WTC11 (cell line): ENCODE measurements at regions not wholly inside any gene's neighbourhood (a gene's known extent, or its start where the extent isn't known, plus 50 kb on each side); places are given as distances from the start of the nearest gene placed in this dataset.

Source experiments
- ATAC-seq: fragments of 200-7000 bp; cut with Tn5 transposase; 2 replicates; pipeline ENCODE4 v1.10.0; 2021; ENCODE audit warnings: mild to moderate bottlenecking, moderate library complexity
- CTCF ChIA-PET: fragments of 300-600 bp; sonication (Branson Sonifier 250); formaldehyde crosslinking; loops from one replicate; lab custom pipeline; 2021; ENCODE audit warnings: antibody characterized with exemption; lab: Charles Lee
- POLR2A ChIA-PET: fragments of 350-600 bp; sonication (Branson Sonifier 250); formaldehyde crosslinking; loops from one replicate; lab custom pipeline; 2021; ENCODE audit warnings: antibody characterized with exemption; lab: Charles Lee
- DNase-seq: peaks from one replicate; pipeline ENCODE4 v3.0.0; 2021; ENCODE audit warnings: low spot score
- H3K27ac Mint-ChIP-seq: 2 replicates; pipeline ENCODE4 v1.8.0; 2021; ENCODE audit warnings: mixed read lengths
- H3K27me3 Mint-ChIP-seq: 2 replicates; pipeline ENCODE4 v1.8.0; 2021; ENCODE audit warnings: low read depth, mild to moderate bottlenecking, moderate library complexity, mixed read lengths
- H3K36me3 Mint-ChIP-seq: 2 replicates; pipeline ENCODE4 v1.8.0; 2021; ENCODE audit warnings: mixed read lengths
- H3K4me1 Mint-ChIP-seq: 2 replicates; pipeline ENCODE4 v1.8.0; 2022; ENCODE audit warnings: mixed read lengths
- H3K4me3 Mint-ChIP-seq: 2 replicates; pipeline ENCODE4 v1.8.0; 2021; ENCODE audit warnings: mild to moderate bottlenecking, moderate library complexity, mixed read lengths
- H3K9me3 Mint-ChIP-seq: 2 replicates; pipeline ENCODE4 v1.8.0; 2021; ENCODE audit warnings: mixed read lengths
- CREB1 ChIP-seq: sonication (generic); formaldehyde crosslinking; IDR thresholded peaks from 2 replicates; pipeline ENCODE4 v1.8.0; 2023; ENCODE audit warnings: mild to moderate bottlenecking, missing genetic modification reagents
- ELF4 ChIP-seq: sonication (generic); formaldehyde crosslinking; IDR thresholded peaks from 2 replicates; pipeline ENCODE4 v1.8.1; 2022; ENCODE audit warnings: low read depth, mild to moderate bottlenecking, moderate library complexity, missing genetic modification reagents
- ETV6 ChIP-seq: sonication (generic); formaldehyde crosslinking; IDR thresholded peaks from 2 replicates; pipeline ENCODE4 v1.8.1; 2022; ENCODE audit warnings: mild to moderate bottlenecking, missing genetic modification reagents
- FOXJ3 ChIP-seq: sonication (generic); formaldehyde crosslinking; IDR thresholded peaks from 2 replicates; pipeline ENCODE4 v1.9.0; 2021; ENCODE audit warnings: missing genetic modification reagents, mild to moderate bottlenecking, borderline replicate concordance
- NFE2L1 ChIP-seq: sonication (generic); formaldehyde crosslinking; IDR thresholded peaks from 2 replicates; pipeline ENCODE4 v1.8.1; 2023; ENCODE audit warnings: missing genetic modification reagents
- NR1H2 ChIP-seq: sonication (generic); formaldehyde crosslinking; IDR thresholded peaks from 2 replicates; pipeline ENCODE4 v1.9.0; 2021; ENCODE audit warnings: mild to moderate bottlenecking, moderate library complexity, missing genetic modification reagents
- TCF7 ChIP-seq: sonication (generic); formaldehyde crosslinking; IDR thresholded peaks from 2 replicates; pipeline ENCODE4 v1.8.0; 2022; ENCODE audit warnings: mild to moderate bottlenecking, low read depth, missing genetic modification reagents, moderate library complexity
- TEAD4 ChIP-seq: sonication (generic); formaldehyde crosslinking; IDR thresholded peaks from 2 replicates; pipeline ENCODE4 v1.8.0; 2022; ENCODE audit warnings: mild to moderate bottlenecking, missing genetic modification reagents
- TP53 ChIP-seq: sonication (generic); formaldehyde crosslinking; IDR thresholded peaks from 2 replicates; pipeline ENCODE4 v1.8.1; 2023; ENCODE audit warnings: mild to moderate bottlenecking, missing genetic modification reagents
- TF ChIP-seq, protein P1 (sequence below): sonication (generic); formaldehyde crosslinking; IDR thresholded peaks from 2 replicates; pipeline ENCODE4 v1.8.0; 2022; ENCODE audit warnings: mild to moderate bottlenecking, missing genetic modification reagents
- TF ChIP-seq, protein P2 (sequence below): fragments of 200-600 bp; IDR thresholded peaks from 2 replicates; pipeline ENCODE4 v1.8.0; 2022; ENCODE audit warnings: antibody characterized with exemption
- TF ChIP-seq, protein P3 (sequence below): sonication (generic); formaldehyde crosslinking; IDR thresholded peaks from 2 replicates; pipeline ENCODE4 v1.8.1; 2022; ENCODE audit warnings: mild to moderate bottlenecking, missing genetic modification reagents, moderate library complexity, borderline replicate concordance
- TF ChIP-seq, protein P4 (sequence below): sonication (generic); formaldehyde crosslinking; IDR thresholded peaks from 2 replicates; pipeline ENCODE4 v1.8.1; 2023; ENCODE audit warnings: mild to moderate bottlenecking, missing genetic modification reagents, moderate library complexity
- TF ChIP-seq, protein P5 (sequence below): sonication (generic); formaldehyde crosslinking; IDR thresholded peaks from 2 replicates; pipeline ENCODE4 v1.8.0; 2023; ENCODE audit warnings: missing genetic modification reagents
- TF ChIP-seq, protein P6 (sequence below): sonication (generic); formaldehyde crosslinking; IDR thresholded peaks from 2 replicates; pipeline ENCODE4 v1.8.0; 2022; ENCODE audit warnings: mild to moderate bottlenecking, missing genetic modification reagents
- TF ChIP-seq, protein P7 (sequence below): fragments of 250-450 bp; sonication (Bioruptor Pico); IDR thresholded peaks from 2 replicates; pipeline ENCODE4 v1.9.0; 2021; ENCODE audit warnings: mild to moderate bottlenecking
- TF ChIP-seq, protein P8 (sequence below): sonication (generic); formaldehyde crosslinking; IDR thresholded peaks from 2 replicates; pipeline ENCODE4 v1.8.0; 2022; ENCODE audit warnings: mild to moderate bottlenecking, missing genetic modification reagents
- TF ChIP-seq, protein P9 (sequence below): sonication (generic); formaldehyde crosslinking; conservative IDR thresholded peaks from 2 replicates; pipeline ENCODE4 v1.8.1; 2022; ENCODE audit warnings: mild to moderate bottlenecking, missing genetic modification reagents

DNA sequence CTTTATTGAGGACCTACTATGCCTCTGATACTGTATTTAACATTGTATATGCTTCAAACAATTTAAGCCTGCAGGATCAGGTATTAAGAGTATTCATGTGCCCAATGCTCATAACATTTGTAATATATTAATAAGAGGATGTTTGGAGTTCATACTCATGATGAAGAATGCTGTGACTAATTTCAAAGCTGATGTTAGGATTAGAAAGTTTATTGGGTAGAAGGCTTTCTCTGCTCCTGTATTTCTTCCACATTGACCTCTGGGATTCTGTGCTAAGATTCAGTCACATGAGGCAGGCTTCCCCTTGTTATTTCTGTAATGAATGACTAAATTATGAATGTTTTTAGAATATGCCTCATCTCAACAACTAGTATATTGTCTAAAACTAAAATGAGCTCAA lies 456.4 kb downstream of the NFIB start:
- DNase-seq (no peak), ATAC-seq (no peak)
- H3K4me1 Mint-ChIP-seq, result peaks cover 34% of the 10 kb centered on the region
- H3K9me3 Mint-ChIP-seq, result no peaks in the 10 kb centered on the region
- TF ChIP-seq, protein P1, sequence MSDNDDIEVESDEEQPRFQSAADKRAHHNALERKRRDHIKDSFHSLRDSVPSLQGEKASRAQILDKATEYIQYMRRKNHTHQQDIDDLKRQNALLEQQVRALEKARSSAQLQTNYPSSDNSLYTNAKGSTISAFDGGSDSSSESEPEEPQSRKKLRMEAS (CRISPR knock-in tag), result no peak
- no peak for TF ChIP-seq ELF4
- TF ChIP-seq, protein P2, sequence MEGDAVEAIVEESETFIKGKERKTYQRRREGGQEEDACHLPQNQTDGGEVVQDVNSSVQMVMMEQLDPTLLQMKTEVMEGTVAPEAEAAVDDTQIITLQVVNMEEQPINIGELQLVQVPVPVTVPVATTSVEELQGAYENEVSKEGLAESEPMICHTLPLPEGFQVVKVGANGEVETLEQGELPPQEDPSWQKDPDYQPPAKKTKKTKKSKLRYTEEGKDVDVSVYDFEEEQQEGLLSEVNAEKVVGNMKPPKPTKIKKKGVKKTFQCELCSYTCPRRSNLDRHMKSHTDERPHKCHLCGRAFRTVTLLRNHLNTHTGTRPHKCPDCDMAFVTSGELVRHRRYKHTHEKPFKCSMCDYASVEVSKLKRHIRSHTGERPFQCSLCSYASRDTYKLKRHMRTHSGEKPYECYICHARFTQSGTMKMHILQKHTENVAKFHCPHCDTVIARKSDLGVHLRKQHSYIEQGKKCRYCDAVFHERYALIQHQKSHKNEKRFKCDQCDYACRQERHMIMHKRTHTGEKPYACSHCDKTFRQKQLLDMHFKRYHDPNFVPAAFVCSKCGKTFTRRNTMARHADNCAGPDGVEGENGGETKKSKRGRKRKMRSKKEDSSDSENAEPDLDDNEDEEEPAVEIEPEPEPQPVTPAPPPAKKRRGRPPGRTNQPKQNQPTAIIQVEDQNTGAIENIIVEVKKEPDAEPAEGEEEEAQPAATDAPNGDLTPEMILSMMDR, result no peak
- no peak for TF ChIP-seq CREB1 (CRISPR knock-in tag)
- TF ChIP-seq NR1H2 (CRISPR knock-in tag), result no peak
- TF ChIP-seq NFE2L1 (CRISPR knock-in tag), result no peak
- TF ChIP-seq FOXJ3, result no peak
- TF ChIP-seq TEAD4, result no peak
- TF ChIP-seq, protein P3, sequence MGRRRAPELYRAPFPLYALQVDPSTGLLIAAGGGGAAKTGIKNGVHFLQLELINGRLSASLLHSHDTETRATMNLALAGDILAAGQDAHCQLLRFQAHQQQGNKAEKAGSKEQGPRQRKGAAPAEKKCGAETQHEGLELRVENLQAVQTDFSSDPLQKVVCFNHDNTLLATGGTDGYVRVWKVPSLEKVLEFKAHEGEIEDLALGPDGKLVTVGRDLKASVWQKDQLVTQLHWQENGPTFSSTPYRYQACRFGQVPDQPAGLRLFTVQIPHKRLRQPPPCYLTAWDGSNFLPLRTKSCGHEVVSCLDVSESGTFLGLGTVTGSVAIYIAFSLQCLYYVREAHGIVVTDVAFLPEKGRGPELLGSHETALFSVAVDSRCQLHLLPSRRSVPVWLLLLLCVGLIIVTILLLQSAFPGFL (CRISPR knock-in tag), result no peak
- no peak for TF ChIP-seq ETV6
- TF ChIP-seq, protein P4, sequence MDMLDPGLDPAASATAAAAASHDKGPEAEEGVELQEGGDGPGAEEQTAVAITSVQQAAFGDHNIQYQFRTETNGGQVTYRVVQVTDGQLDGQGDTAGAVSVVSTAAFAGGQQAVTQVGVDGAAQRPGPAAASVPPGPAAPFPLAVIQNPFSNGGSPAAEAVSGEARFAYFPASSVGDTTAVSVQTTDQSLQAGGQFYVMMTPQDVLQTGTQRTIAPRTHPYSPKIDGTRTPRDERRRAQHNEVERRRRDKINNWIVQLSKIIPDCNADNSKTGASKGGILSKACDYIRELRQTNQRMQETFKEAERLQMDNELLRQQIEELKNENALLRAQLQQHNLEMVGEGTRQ (CRISPR knock-in tag), result no peak
- TF ChIP-seq TCF7 (CRISPR knock-in tag), result no peak
- TF ChIP-seq, protein P5, sequence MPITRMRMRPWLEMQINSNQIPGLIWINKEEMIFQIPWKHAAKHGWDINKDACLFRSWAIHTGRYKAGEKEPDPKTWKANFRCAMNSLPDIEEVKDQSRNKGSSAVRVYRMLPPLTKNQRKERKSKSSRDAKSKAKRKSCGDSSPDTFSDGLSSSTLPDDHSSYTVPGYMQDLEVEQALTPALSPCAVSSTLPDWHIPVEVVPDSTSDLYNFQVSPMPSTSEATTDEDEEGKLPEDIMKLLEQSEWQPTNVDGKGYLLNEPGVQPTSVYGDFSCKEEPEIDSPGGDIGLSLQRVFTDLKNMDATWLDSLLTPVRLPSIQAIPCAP, result no peak
- TF ChIP-seq TP53, result no peak
- TF ChIP-seq, protein P6, sequence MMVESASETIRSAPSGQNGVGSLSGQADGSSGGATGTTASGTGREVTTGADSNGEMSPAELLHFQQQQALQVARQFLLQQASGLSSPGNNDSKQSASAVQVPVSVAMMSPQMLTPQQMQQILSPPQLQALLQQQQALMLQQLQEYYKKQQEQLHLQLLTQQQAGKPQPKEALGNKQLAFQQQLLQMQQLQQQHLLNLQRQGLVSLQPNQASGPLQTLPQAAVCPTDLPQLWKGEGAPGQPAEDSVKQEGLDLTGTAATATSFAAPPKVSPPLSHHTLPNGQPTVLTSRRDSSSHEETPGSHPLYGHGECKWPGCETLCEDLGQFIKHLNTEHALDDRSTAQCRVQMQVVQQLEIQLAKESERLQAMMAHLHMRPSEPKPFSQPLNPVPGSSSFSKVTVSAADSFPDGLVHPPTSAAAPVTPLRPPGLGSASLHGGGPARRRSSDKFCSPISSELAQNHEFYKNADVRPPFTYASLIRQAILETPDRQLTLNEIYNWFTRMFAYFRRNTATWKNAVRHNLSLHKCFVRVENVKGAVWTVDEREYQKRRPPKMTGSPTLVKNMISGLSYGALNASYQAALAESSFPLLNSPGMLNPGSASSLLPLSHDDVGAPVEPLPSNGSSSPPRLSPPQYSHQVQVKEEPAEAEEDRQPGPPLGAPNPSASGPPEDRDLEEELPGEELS (CRISPR knock-in tag), result no peak
- POLR2A ChIA-PET, result no interaction called here
- no peak overlapping the region for H3K4me3 Mint-ChIP-seq
- H3K27ac Mint-ChIP-seq, result no peak overlapping the region
- CTCF ChIA-PET, result no interaction called here
- no peaks in the 10 kb centered on the region for H3K36me3 Mint-ChIP-seq
- H3K27me3 Mint-ChIP-seq, result no peaks in the 10 kb centered on the region

DNA sequence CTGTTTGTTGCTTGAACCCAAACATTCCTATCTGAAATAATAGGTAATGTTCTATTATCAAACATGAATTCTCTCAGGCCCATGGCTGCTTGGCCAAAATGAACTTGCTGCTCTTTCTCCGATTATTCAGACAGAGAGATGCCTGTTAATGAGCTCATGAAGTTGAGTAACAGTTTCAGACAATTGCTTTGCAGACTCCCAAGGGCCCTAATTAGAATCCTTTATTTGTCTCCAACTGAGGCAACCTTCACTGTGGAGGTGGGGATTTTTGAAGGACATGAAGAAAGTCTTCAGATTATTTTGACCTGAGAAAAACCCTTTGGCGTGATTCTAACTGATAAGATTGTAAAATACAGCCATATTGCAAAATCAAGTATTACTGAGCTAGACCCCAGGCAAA lies 466.7 kb downstream of the NFIB start:
- CTCF ChIA-PET, result interaction anchor here (0.6 kb wide), 1 partner anchor 514 kb away, joined by 3 read pairs; no protein-coding TSS in a partner anchor
- ATAC-seq (no peak), DNase-seq (no peak)
- Mint-ChIP-seq H3K27me3 (no peaks in the 10 kb centered on the region), H3K27ac (no peak overlapping the region), H3K4me3 (no peak overlapping the region), H3K9me3 (peaks cover 10% of the 10 kb centered on the region), H3K4me1 (no peaks in the 10 kb centered on the region), H3K36me3 (0 out of 2 replicates have a peak, but pooled peaks cover 3% of the 10 kb centered on the region)
- TF ChIP-seq, protein P7, sequence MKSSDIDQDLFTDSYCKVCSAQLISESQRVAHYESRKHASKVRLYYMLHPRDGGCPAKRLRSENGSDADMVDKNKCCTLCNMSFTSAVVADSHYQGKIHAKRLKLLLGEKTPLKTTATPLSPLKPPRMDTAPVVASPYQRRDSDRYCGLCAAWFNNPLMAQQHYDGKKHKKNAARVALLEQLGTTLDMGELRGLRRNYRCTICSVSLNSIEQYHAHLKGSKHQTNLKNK (CRISPR knock-in tag), result no peak
- TF ChIP-seq, protein P8, sequence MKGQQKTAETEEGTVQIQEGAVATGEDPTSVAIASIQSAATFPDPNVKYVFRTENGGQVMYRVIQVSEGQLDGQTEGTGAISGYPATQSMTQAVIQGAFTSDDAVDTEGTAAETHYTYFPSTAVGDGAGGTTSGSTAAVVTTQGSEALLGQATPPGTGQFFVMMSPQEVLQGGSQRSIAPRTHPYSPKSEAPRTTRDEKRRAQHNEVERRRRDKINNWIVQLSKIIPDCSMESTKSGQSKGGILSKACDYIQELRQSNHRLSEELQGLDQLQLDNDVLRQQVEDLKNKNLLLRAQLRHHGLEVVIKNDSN (CRISPR knock-in tag), result no peak
- TF ChIP-seq TCF7 (CRISPR knock-in tag), result no peak
- TF ChIP-seq, protein P9, sequence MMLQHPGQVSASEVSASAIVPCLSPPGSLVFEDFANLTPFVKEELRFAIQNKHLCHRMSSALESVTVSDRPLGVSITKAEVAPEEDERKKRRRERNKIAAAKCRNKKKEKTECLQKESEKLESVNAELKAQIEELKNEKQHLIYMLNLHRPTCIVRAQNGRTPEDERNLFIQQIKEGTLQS (CRISPR knock-in tag), result no peak
- POLR2A ChIA-PET, result interaction anchor here (0.5 to 0.6 kb wide), 2 partner anchors 497 to 813 kb away, joined by 3 to 5 read pairs; no protein-coding TSS in a partner anchor
